GM18858 (cell line): ENCODE measurements at regions not wholly inside any gene's neighbourhood (a gene's known extent, or its start where the extent isn't known, plus 50 kb on each side); places are given as distances from the start of the nearest gene placed in this dataset.

Experiments used
- ATAC-seq: cut with Tn5 transposase; IDR thresholded peaks from one replicate; pipeline ENCODE4 v1.9.1; 2021; ENCODE audit not compliant: unreplicated experiment

DNA sequence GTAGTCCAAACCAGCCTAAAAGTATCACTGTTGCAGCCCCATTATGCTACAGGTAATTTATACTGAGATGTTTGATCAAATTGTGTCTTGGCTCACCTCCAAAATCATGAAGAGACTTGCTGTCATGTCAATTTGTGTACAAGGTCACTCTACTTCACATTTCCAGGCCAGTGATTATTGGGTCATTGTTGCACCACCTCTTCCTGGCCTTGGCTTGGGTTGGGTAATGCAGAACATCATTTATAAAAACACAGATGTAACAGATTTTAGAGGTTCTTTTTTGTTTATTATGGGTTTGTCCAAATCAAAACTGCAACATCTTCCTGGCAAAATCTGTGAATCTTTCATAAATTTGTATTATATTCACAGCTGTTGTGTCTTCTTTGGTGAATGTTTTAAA lies 459.5 kb downstream of the ANKRD50 start:
- no peak for ATAC-seq

DNA sequence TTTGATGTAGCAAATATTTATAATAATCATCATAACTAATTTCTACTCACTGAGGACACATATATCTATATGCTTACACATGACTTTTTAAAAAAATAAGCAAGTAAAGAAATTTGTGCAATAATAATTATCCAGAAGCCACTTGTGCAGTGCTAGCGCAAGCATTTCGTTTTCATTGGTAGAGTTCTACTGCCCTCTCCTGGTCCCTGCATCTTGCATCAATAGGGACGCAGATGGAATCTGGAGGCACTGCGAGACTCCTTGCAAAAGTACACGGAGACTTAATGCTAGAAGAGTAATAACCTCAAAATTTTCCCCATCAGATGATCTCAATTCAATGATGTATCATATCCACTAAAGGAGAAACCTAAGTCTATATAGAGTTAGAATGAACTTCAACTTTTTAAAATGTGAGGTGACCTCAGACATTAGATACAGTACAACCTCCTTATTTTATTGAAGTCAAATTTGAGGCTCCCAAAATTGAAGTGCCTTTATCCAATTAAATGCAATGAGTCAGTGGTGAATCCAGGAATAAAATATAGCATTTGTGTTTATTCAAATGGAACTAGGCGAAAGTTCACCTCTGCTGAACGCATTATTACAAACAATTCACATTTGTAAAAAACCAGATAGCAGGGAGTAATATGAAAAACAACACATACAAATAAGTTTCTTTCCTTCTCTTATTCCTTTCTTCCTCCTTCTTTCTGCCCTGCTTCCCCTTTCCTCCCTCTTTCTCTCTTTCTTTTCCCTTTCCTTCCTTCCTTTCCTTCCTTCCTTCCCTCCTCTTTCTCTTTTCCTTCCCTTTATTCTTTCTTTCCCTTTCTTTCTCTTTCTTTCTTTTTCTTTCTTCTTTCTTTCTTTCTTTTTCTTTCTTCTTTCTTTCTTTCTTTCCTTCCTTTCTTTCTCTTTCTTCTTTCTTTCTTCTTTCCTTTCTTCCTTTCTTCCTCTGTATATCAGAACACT lies 450.0 kb downstream of the ANKRD50 start:
- peak; percentile 88 for ATAC-seq

DNA sequence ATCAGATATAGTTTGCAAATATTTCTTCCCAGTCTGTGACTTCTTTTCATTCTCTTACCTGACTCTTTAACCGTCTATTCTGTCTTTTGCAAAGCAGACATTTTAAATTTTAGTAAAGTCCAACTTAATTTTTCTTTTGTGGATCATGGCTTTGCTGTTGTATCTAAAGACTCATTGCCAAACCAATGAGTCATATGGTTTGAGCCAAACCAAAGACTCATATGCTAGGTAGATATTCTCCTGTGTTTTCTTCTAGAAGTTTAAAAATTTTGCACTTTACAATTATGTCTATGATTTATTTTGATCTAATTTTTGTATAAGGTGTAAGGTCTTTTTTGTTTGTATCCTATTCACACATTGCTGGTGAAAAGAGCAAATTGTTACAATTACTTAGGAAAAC lies 446.8 kb downstream of the ANKRD50 start:
- ATAC-seq: no peak

DNA sequence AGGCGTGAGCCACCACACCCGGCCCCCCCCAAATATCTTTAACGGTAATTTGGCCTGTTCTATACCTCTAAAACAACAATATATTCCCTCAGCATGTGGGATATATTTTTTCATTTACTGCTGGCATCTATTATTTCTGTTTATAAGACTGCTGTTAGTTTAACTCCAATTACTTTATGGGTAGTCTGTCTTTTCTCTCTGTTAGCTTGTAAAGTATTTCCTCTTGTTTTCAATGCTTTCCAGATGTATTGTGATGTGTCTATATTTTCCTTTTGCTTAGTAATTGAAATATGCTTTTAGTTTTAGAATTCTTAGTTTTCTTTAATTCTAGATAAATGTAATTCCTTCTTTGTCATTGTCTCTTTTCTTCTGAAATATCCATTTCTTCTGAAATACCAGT lies 445.8 kb downstream of the ANKRD50 start:
- ATAC-seq: no peak

DNA sequence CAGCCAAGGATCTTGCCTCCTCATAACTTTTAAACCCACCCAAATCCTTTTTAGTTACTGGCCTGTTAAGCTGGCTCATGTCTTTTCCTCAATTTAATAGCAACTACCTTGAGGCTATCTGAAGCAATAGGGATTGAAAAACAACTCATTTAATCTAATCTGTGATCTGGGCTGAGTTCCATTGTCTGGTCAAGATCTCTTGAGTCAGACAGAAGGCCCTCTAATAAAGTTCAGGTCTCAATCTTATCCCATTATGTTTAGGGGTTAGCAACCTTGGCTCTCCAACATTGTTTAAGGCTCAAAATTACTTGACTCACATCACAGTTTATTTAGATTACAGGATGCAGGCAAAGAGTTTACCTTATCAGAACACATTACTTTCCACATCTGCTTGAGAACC lies 436.1 kb downstream of the ANKRD50 start:
- ATAC-seq: no peak

DNA sequence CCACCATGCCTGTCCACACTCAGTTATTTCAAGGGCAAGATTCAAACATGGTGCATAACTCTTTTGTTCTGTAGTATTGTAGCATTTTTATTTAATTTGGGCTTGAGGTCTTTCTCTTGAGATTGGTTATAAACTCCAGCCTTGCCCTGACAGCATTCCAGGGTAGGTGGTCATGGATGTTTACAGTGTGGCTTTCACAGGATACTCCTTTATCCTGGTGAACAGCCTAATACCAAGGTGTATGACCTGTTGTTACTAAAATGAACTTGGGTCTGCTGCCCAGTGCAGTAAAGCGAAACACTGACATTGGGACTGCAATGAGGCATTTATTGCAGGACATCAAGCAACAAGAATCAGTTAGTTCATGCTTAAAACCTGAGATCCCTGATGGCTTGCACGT lies 434.8 kb downstream of the ANKRD50 start:
- ATAC-seq: no peak

DNA sequence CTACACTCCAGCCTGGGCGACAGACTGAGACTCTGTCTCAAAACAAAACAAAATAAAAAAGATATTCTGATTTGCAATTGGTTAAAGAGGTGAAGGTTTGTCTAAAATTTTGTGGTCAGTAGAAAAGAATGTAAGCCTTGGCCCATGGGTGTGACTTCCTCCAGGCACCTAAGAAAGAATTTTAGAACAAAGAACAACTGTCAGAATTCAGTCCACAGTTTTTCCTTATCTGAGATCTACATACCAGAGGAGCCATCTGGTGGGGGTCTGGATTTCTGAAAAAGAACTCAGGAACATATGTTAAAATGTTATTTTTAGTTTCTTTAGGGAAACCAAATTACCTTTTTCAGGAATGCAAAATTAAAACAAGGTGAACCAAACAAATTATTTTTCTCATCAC lies 434.1 kb downstream of the ANKRD50 start:
- ATAC-seq: no peak

DNA sequence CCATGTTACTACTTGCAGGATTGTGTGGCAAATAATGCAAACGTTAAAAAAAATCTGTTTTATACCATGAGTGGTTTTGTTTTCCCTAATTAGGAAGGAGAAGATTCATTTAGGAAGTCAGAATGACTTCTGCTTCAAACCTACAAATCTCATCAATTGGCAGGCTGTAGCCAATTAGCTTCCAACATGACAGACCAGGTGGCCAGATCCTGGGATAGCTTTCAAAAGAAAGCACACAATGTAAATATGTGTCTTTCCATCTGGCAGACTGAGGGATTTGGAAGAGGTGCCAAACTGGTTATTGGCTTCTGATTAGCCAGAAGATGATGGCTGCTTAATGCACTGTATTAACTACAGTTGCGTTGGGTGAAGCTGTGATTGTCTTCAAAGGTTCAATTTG lies 432.8 kb downstream of the ANKRD50 start:
- ATAC-seq: no peak

DNA sequence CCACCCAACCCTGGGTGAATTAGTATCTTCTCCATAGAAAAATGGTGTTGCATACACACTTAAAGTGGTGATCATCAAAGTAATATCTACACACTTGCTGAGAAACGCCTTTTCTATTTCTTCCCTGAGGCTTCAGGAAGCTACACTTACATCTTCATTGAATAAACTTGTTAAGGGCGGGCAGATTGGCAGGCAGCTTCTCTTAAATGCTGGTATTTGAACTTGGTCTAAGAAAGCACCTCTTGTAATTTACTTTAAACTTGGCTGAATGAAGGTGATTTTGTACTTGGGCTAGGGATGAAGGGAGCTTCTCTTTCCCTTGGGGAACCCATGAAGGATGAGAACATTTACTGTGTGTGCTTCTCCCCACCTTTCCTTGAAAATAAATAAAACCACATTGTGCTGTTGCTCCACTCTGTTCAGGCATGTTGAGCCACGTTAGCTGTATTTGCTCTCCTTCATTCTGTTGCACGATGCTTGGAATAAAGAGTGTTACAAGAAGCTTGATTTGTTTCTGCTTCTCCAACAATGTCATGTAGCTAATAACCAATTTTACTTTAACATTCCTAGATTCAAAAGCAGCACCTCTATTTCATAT lies 430.1 kb downstream of the ANKRD50 start:
- ATAC-seq: no peak

DNA sequence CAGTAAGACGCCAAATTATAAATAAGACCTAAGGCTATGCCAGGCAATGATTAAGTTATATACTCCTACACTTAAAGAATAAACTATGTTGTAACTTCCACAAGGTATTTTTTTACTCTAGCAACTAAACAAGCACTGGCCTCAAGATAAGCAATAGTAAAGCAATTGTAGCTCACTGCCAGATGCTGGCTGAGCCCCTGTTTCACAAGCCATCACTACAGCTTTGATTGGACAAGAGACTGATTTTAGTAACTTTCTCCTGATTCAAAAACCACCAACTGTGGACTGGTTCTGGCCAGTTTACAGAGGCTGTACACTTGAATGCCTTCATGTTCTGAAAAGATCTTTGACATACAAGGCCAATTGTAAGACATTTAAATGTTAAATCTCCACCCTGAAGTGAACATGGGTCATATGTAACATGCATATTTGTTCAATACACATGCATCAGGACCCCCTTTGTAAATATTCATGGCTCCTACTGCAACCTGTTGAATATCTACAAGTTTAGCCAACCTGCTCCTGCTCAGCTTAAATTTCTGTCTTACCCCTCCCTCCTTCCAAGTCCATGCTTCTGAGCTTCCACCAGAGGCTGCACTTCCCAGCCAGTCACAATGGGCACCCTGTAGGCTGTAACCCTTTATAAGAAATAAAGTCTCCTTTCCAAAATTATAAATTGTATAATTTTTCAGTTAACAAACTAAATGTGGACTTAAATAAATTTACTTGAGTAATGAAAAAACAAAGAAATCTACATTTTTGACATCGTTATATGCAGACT lies 423.6 kb downstream of the ANKRD50 start:
- ATAC-seq: no peak

DNA sequence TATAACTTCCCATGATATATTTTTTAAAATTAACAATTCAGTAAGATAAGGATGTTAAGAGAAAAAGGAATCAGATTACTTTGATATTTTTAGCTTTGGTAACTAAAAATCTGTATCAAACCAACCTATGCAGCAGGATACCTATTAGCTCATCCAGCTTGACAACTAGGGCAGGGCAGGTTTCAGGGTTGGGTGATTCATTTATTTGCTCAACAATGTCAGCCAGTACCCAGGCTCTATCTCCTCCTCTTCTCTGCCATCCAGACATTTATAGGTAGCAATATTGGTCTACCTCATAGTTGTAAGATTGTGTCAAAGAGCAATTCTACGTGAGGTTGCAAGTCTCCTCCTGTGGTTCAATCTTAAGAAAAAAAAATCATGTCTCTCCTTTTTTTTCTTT lies 421.9 kb downstream of the ANKRD50 start:
- ATAC-seq: no peak

DNA sequence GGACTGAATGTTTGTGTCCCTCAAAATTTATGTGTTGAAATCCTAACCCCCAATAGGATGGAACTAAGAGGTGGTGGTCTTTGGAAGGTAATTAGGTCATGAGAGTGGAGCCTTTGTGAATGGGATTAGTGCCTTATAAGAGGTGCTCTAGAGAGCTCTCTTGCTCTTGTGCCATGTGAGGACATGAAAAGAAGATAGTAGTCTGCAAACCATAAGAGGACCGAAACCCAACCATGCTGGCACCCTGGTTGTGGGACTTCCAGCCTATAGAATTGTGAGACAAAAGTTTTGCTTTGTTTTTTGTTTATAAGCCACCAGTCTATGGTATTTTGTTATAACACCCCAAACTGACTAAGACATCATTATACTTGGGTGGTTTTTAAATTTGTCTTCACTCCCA lies 417.1 kb downstream of the ANKRD50 start:
- no peak for ATAC-seq

DNA sequence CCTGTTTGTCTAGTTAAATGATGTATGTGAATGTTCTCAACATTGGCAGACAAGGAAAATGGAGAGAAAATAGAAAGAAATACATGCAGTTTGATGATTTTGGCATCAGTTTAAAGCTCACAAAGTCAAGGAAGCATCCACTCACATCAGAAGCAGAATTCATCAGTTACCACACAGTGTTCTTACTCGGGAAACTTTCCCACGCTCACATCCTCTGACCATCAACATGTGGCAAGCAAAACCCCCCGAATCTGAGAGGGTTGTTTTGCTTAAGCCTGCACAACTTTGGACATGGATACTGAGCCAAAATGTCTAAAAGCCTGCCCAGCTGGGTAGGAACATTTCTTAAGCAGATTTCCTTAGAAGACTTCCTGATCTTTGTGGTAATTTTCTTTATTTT lies 407.6 kb downstream of the ANKRD50 start:
- ATAC-seq: no peak

DNA sequence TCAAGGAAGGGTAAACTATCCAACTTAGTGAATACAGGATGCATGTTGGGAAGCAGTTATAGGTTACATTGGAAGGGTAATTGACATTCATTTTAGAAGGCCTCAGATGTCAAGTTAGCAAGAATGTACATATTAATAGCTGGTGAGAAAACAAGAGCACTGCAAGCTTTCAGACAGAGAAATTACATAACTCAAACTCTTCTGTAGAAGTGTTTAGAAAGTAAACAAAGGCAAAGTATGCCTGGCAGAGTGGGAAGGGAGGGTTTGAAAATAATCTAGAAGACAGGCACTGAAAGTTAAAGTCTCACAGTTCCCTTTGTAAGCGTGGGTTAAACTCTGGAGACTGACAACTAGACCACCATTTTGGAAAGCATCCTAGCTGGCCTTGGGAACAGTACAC lies 406.2 kb downstream of the ANKRD50 start:
- no peak for ATAC-seq

DNA sequence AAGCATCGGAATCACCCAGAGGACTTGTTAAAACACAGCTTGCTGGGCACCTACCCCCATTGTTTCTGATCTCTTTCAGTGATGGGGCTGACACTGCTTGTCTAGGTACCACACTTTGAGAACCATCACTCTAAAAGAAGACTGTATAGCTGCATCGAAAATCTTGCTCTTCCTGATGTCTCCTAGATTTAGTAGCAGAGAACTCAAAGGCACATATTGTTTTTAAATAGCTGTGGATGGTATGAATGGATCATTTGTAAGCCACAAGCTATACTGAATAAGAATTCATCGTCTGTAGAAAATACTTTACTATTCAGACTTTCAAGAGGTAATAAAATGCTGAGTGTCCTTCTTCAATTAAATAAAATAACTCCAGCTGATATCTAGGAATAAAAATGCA lies 405.4 kb downstream of the ANKRD50 start:
- ATAC-seq: no peak

DNA sequence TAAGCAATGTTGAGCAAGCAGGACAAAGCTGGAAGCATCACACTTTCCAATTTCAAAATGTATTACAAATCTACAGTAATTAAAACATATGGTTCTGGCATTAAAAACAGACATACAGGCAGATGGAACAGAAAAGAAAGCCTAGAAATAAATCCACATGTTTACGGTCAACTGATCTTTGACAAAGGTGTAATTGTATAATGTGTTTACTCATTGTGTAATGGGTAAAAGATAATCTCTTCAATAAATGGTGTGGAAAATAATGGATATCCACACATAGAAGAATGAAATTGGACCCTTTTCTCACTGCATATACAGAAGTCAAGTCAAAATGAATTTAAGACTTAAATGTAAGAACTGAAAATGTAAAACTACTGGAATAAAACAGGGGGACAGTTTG lies 394.2 kb downstream of the ANKRD50 start:
- no peak for ATAC-seq

DNA sequence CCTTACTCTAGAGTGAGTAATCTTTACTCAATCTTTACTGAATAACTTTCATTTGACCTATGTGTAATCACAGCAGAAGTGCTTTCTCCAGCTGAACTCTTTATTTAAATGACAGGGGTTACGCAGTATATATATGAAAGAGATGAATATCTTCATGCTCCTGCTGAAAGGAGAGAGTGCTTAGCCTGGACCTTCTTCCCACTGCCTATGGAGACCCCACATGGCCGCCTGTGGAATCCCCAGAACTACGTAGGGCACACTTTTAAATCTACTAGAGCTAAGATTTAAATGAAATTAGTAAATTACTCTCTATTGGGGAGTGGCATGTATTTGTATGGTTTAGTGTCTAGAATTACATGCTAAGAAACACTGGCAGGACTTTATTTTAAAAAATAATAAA lies 391.2 kb downstream of the ANKRD50 start:
- ATAC-seq: no peak

DNA sequence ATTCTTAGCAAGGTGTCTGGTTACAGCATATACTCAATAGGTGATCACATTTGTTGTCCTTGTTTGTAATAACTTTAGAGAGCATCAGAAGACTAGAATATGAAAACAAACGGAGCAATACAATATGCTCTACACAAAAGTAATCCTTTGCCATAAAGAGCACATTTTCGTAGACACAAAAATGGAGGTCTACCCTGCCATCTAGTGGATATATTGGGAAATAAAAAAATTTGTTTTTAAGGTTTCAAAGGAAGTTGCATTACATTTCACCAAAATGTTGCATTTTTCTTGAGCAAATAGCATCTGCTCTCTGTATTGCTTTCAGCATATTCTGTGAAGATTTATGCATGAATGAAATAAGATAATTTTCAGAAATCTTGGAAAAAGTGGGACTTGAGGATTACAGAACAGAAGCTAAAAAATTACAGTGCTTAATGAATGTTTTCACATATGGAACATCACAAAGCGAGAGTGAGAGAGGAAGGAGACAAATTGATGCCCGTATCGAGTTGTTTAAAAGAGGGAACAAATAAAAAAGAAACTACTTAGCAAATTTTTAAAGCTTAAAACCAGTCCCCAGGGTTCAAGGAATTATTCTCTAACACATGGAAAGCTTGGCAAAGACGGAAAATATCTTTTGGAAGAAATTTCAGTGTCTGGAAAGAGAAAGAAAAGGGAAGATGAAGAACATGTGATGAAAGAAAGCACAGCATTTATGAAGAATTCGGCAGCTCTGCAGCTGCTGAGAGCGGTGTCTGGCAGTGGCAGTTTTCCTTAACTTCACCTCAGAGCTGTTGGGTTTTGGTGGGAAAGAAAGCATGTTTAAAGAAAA lies 390.1 kb downstream of the ANKRD50 start:
- ATAC-seq: peak; percentile 42

DNA sequence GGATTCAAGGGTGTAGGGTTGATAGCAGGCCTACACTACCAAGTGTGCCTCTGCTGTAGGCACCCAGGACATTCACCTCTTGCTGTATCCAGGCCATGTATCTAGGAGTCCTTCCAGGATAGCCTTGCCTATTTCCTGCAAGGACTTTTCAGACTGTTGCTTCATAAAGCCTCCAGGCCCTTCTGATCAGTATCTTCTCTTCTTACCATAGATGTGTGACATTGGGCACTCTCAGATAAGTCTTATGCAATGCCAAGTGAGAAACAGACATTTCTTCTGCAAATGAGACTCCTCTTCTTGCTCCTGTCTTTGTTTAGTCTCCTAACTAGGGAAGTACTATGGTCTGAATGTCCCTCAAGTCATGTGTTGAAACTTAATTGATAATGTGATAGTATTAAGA lies 386.8 kb downstream of the ANKRD50 start:
- ATAC-seq: no peak

DNA sequence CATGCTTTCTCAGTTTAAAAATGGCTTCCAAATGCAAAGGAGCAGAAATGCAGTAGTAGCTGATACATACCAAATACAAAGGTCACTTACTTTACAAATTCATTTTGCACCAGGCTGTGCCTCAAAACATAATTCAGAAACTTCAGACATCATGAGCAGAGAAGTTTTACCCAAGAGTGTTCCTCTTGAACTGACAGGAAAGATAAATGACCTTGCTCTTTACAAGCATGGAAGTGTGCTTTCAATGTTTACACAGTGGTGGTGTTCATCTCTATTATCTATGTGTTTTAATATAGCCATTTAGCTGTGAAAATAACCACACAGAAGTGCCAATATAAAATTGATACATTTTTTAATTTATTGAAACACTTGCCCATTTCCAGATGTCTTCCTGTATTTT lies 383.4 kb downstream of the ANKRD50 start:
- no peak for ATAC-seq

DNA sequence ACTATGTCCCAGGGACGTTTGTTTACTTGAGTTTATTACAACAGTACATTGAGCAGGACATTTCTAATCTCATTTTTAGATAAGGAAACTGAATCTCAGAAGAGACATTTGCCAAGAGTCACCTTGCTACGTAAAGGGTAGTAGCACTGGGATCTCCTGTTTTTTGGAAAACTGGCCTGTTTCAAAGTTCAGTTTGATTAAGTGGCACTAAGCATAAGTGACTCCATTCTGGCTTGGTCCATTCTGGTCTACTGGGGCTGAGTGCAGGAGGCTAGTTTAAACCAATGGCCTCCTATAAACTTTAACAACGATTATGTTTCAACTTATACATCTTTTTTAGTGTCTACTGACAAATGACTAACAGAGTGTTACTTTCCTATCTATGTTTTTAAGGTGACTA lies 382.5 kb downstream of the ANKRD50 start:
- ATAC-seq: no peak
